ENCODE measurements at regions not wholly inside any gene's neighbourhood (a gene's known extent, or its start where the extent isn't known, plus 50 kb on each side); places are given as distances from the start of the nearest gene placed in this dataset.

DNA sequence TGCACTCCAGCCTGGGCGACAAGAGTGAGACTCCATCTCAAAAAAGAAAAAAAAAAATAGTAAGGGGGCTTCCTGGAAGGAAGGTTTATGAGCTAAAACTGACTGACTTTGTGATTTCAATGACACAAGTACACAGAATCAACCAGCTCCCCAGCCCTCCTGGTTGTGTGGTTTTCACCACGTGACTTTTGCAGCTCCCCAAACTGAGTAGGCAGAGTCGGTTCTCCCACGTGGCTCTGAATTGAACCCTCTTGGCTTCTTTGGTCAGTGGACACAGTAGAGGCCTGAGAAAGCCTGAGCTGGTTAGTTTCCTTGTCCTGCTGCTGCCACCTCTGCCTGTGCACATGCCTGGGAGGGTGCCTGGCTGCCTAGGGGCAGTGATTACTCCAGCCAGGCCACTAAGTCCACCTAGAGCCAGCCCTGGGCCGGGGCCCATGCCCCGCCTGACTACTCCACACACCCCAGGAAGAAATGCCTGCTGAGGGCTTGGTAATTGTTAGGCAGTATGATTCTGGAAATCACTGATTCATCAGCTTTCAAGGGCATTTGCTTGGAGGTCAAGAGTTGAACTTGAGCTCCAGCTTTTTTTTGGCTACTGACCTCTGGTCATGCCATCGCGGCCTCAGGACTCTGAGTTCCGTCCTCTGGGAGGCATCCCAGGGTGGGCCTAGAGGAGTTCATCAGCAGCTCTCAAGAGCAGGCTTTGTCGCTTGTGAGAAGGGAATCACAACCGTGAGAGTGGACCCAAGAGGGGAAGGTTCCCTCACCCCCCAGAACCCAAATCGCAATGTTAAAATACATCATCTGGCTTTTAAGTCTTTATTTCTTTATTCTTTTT, 431.9 kb upstream of the HS6ST1 start:
- POLR2A ChIA-PET = no interaction called here
- Histone ChIP-seq H3K36me3 (replicated peaks in 1 of 2; ENCODE audit: control insufficient read depth in 1 of 2, insufficient read depth in 2 of 2, low read length in 1 of 2) (no peaks in the 10 kb centered on the region), H3K27ac (ENCODE audit: low read depth in 2 of 2, low read length in 1 of 2) (no peak overlapping the region), H3F3A (replicated peaks; ENCODE audit: insufficient read depth) (no peaks in the 10 kb centered on the region), H3K4me1 (ENCODE audit: control insufficient read depth in 1 of 2, insufficient read depth in 2 of 2, low read depth in 1 of 2, low read length in 1 of 2) (peaks cover 0 to 10% of the 10 kb centered on the region in 2 experiments; a peak in 1 of 4 replicates), H3K27me3 (ENCODE audit: insufficient read depth) (no peaks in the 10 kb centered on the region), H3K79me2 (ENCODE audit: insufficient read depth) (no peaks in the 10 kb centered on the region), H3K4me2 (no peak overlapping the region), H2AFZ (ENCODE audit: low read depth) (no peak overlapping the region), H3K4me3 (ENCODE audit: low read depth in 2 of 2, low read length in 1 of 2) (no peak overlapping the region), H3K9me3 (no peaks in the 10 kb centered on the region), H3K9ac (no peak overlapping the region), H4K20me1 (ENCODE audit: insufficient read depth) (no peaks in the 10 kb centered on the region), H3K9me2 (no peaks in the 10 kb centered on the region)
- TF ChIP-seq, protein P1, sequence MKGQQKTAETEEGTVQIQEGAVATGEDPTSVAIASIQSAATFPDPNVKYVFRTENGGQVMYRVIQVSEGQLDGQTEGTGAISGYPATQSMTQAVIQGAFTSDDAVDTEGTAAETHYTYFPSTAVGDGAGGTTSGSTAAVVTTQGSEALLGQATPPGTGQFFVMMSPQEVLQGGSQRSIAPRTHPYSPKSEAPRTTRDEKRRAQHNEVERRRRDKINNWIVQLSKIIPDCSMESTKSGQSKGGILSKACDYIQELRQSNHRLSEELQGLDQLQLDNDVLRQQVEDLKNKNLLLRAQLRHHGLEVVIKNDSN (IDR thresholded peaks at IDR 0.05; ENCODE audit: borderline replicate concordance, low read depth) = no peak
- TF ChIP-seq TAF1 (IDR thresholded peaks at IDR 0.05; ENCODE audit: borderline replicate concordance, low read depth, low read length) = no peak
- TF ChIP-seq, protein P2, sequence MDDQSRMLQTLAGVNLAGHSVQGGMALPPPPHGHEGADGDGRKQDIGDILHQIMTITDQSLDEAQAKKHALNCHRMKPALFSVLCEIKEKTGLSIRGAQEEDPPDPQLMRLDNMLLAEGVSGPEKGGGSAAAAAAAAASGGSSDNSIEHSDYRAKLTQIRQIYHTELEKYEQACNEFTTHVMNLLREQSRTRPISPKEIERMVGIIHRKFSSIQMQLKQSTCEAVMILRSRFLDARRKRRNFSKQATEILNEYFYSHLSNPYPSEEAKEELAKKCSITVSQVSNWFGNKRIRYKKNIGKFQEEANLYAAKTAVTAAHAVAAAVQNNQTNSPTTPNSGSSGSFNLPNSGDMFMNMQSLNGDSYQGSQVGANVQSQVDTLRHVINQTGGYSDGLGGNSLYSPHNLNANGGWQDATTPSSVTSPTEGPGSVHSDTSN (IDR thresholded peaks at IDR 0.05) = no peak
- TF ChIP-seq, protein P3, sequence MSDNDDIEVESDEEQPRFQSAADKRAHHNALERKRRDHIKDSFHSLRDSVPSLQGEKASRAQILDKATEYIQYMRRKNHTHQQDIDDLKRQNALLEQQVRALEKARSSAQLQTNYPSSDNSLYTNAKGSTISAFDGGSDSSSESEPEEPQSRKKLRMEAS (IDR thresholded peaks at IDR 0.05; ENCODE audit: low read depth) = no peak
- TF ChIP-seq RXRA (IDR thresholded peaks at IDR 0.05; ENCODE audit: borderline replicate concordance, low read depth) = no peak
- TF ChIP-seq ELF1 (IDR thresholded peaks at IDR 0.05) = no peak
- TF ChIP-seq, protein P4, sequence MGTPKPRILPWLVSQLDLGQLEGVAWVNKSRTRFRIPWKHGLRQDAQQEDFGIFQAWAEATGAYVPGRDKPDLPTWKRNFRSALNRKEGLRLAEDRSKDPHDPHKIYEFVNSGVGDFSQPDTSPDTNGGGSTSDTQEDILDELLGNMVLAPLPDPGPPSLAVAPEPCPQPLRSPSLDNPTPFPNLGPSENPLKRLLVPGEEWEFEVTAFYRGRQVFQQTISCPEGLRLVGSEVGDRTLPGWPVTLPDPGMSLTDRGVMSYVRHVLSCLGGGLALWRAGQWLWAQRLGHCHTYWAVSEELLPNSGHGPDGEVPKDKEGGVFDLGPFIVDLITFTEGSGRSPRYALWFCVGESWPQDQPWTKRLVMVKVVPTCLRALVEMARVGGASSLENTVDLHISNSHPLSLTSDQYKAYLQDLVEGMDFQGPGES (IDR thresholded peaks at IDR 0.05; ENCODE audit: low read depth, low read length) = no peak
- TF ChIP-seq MEF2A (IDR thresholded peaks at IDR 0.05; ENCODE audit: borderline replicate concordance, low read depth) = no peak
- TF ChIP-seq MXI1 (IDR thresholded peaks at IDR 0.05; ENCODE audit: low read depth, low read length) = no peak
- TF ChIP-seq, protein P5, sequence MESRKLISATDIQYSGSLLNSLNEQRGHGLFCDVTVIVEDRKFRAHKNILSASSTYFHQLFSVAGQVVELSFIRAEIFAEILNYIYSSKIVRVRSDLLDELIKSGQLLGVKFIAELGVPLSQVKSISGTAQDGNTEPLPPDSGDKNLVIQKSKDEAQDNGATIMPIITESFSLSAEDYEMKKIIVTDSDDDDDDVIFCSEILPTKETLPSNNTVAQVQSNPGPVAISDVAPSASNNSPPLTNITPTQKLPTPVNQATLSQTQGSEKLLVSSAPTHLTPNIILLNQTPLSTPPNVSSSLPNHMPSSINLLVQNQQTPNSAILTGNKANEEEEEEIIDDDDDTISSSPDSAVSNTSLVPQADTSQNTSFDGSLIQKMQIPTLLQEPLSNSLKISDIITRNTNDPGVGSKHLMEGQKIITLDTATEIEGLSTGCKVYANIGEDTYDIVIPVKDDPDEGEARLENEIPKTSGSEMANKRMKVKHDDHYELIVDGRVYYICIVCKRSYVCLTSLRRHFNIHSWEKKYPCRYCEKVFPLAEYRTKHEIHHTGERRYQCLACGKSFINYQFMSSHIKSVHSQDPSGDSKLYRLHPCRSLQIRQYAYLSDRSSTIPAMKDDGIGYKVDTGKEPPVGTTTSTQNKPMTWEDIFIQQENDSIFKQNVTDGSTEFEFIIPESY (IDR thresholded peaks at IDR 0.05; ENCODE audit: borderline replicate concordance, low read depth) = no peak
- TF ChIP-seq EZH2phosphoT487 (IDR thresholded peaks at IDR 0.05; ENCODE audit: borderline replicate concordance, low read depth) = no peak
- TF ChIP-seq FOXJ3 (CRISPR knock-in tag; IDR thresholded peaks at IDR 0.05) = no peak
- TF ChIP-seq, protein P6, sequence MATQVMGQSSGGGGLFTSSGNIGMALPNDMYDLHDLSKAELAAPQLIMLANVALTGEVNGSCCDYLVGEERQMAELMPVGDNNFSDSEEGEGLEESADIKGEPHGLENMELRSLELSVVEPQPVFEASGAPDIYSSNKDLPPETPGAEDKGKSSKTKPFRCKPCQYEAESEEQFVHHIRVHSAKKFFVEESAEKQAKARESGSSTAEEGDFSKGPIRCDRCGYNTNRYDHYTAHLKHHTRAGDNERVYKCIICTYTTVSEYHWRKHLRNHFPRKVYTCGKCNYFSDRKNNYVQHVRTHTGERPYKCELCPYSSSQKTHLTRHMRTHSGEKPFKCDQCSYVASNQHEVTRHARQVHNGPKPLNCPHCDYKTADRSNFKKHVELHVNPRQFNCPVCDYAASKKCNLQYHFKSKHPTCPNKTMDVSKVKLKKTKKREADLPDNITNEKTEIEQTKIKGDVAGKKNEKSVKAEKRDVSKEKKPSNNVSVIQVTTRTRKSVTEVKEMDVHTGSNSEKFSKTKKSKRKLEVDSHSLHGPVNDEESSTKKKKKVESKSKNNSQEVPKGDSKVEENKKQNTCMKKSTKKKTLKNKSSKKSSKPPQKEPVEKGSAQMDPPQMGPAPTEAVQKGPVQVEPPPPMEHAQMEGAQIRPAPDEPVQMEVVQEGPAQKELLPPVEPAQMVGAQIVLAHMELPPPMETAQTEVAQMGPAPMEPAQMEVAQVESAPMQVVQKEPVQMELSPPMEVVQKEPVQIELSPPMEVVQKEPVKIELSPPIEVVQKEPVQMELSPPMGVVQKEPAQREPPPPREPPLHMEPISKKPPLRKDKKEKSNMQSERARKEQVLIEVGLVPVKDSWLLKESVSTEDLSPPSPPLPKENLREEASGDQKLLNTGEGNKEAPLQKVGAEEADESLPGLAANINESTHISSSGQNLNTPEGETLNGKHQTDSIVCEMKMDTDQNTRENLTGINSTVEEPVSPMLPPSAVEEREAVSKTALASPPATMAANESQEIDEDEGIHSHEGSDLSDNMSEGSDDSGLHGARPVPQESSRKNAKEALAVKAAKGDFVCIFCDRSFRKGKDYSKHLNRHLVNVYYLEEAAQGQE (IDR thresholded peaks at IDR 0.05; ENCODE audit: low read depth, low read length) = no peak
- TF ChIP-seq GABPA (IDR thresholded peaks at IDR 0.05; ENCODE audit: low read depth) = no peak
- no peak for TF ChIP-seq POLR2AphosphoS5 (IDR thresholded peaks at IDR 0.05; ENCODE audit: low read depth, low read length)
- no peak for TF ChIP-seq NFIC (IDR thresholded peaks at IDR 0.05; ENCODE audit: borderline replicate concordance)
- no peak for TF ChIP-seq YY1 (IDR thresholded peaks at IDR 0.05; ENCODE audit: low read depth)
- TF ChIP-seq SIN3A (IDR thresholded peaks at IDR 0.05; ENCODE audit: borderline replicate concordance, low read depth, low read length) = no peak
- no peak for TF ChIP-seq JUND (IDR thresholded peaks at IDR 0.05)
- TF ChIP-seq SMC3 (IDR thresholded peaks at IDR 0.05; ENCODE audit: low read depth, low read length) = no peak
- no peak for DNase-seq
- WGBS (ENCODE audit: low lambda C conversion rate) = 45% methylated on average over 10 of the region's 12 CpGs
- CTCF ChIA-PET = interaction anchor here (0.6 to 1.7 kb wide), 5 partner anchors 11 to 523 kb away, joined by 3 to 7 read pairs (median 4); no protein-coding TSS in a partner anchor

All from SK-N-SH (cell line).